Stomach (tissue), 8 donors: ENCODE measurements at regions not wholly inside any gene's neighbourhood (a gene's known extent, or its start where the extent isn't known, plus 50 kb on each side); places are given as distances from the start of the nearest gene placed in this dataset.

Source experiments
- DNase-seq, 2 donors: peaks; one replicate each; pipeline versions ENCODE4 v3.0.0 to v3.0.0-alpha.2; 2013 to 2019
- H3K27ac ChIP-seq, 5 donors: fragments of 200-600 bp in 4 of 5; sonication (generic) in 4 of 5; one replicate each; pipeline ENCODE4 v1.5.1; 2013 to 2019; ENCODE audit warnings: mild to moderate bottlenecking in 1 of 5, moderate library complexity in 1 of 5
- H3K27me3 ChIP-seq, 3 donors: fragments of 200-600 bp; sonication (generic); one replicate each; pipeline ENCODE4 v1.5.1; 2017 to 2019; ENCODE audit warnings: mixed run types in 1 of 3
- H3K36me3 ChIP-seq, 4 donors: fragments of 200-600 bp; sonication (generic); 1 replicate in 3 of 4; 2 replicates in 1 of 4; pipeline ENCODE4 v1.5.1; 2016 to 2019
- H3K4me1 ChIP-seq, 4 donors: fragments of 200-600 bp; sonication (generic); one replicate each; pipeline ENCODE4 v1.5.1; 2016 to 2019
- H3K4me3 ChIP-seq, 4 donors: fragments of 200-600 bp; sonication (generic) in 3 of 4; one replicate each; pipeline ENCODE4 v1.5.1; 2016 to 2019; ENCODE audit warnings: mild to moderate bottlenecking in 1 of 4
- H3K9me3 ChIP-seq, 4 donors: fragments of 200-600 bp; sonication (generic); one replicate each; pipeline ENCODE4 v1.5.1; 2016 to 2019
- EP300 ChIP-seq: sonication (generic); formaldehyde crosslinking; IDR thresholded peaks from one replicate; pipeline ENCODE4 v1.6.1; 2017; ENCODE audit warnings: antibody characterized with exemption
- POLR2A ChIP-seq, 4 donors: fragments of 450-650 bp; IDR thresholded peaks; one replicate each; pipeline ENCODE4 v1.6.1; 2016; ENCODE audit warnings: antibody characterized with exemption in 4 of 4, control low read depth in 2 of 4, mild to moderate bottlenecking in 1 of 4, moderate library complexity in 1 of 4
- POLR2AphosphoS5 ChIP-seq, 3 donors: sonication (generic); formaldehyde crosslinking; IDR thresholded peaks; one replicate each; pipeline ENCODE4 v1.6.1; 2016; ENCODE audit warnings: antibody characterized with exemption in 3 of 3
- WGBS, 5 donors: extraction: QIAGEN DNeasy Blood & Tissue Kit in 3 of 5; methylation state at CpG; one replicate each; pipeline versions ENCODE4 v1.1.5 to v1.1.7; 2013 to 2018; 5-methylcytosine and 5-hydroxymethylcytosine counted together
- intact Hi-C: fragments of 100-400 bp; cut with DNase I; formaldehyde crosslinking; loops from one replicate; pipeline ENCODE4 v1.15.1; 2023; ENCODE audit warnings: low total_unique reads
- TF ChIP-seq, protein P1 (sequence below), 7 experiments: fragments of 450-650 bp in 4 of 7; fragments of 200-600 bp in 3 of 7; sonication (generic) in 3 of 7; IDR thresholded peaks; one replicate each; pipeline ENCODE4 v1.5.1; 2016 to 2019; ENCODE audit warnings: antibody characterized with exemption in 7 of 7, control low read depth in 2 of 7, mild to moderate bottlenecking in 1 of 7
- donor health status: healthy with polysubstance abuse.
- donor health status: Bipolar disorder and iron deficiency.
- donor health status: healthy.

DNA sequence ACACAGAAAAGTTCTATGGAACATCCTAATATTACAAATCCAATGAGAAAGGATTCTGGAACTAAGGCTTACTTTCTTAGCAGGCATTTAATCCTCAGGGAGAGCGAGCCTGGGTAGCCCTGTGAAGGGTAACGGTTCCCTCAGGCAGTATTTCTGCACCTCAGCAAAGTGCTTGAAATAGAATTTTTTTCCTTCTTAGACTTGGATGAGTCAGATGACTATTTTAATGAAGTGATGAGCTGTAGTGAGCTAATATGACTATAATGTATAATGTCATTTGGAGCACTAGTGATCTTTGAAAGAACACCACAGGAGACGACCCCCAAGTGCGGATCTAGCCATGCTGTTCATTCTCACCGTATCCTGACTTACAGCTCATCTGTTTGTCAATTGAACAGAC, 493.0 kb upstream of the FAM241A start:
- H3K9me3 ChIP-seq: no peaks in the 10 kb centered on the region
- TF ChIP-seq EP300 (no peak), POLR2AphosphoS5 (IDR thresholded peaks at IDR 0.05) (no peak), POLR2A (IDR thresholded peaks at IDR 0.05) (no peak)
- TF ChIP-seq, protein P1, sequence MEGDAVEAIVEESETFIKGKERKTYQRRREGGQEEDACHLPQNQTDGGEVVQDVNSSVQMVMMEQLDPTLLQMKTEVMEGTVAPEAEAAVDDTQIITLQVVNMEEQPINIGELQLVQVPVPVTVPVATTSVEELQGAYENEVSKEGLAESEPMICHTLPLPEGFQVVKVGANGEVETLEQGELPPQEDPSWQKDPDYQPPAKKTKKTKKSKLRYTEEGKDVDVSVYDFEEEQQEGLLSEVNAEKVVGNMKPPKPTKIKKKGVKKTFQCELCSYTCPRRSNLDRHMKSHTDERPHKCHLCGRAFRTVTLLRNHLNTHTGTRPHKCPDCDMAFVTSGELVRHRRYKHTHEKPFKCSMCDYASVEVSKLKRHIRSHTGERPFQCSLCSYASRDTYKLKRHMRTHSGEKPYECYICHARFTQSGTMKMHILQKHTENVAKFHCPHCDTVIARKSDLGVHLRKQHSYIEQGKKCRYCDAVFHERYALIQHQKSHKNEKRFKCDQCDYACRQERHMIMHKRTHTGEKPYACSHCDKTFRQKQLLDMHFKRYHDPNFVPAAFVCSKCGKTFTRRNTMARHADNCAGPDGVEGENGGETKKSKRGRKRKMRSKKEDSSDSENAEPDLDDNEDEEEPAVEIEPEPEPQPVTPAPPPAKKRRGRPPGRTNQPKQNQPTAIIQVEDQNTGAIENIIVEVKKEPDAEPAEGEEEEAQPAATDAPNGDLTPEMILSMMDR (IDR thresholded peaks at IDR 0.05): no peak
- H3K27me3 ChIP-seq: no peaks in the 10 kb centered on the region
- no peaks in the 10 kb centered on the region for H3K36me3 ChIP-seq
- intact Hi-C loops: no loop called here
- H3K27ac ChIP-seq: no peak overlapping the region
- H3K4me1 ChIP-seq: no peaks in the 10 kb centered on the region
- H3K4me3 ChIP-seq: no peak overlapping the region
- no peak for DNase-seq
- WGBS, 5 donors: 61 to 82% (median 70%) methylated on average over 5 of the region's 5 CpGs

- DNase-seq: no peak
- Histone ChIP-seq H3K27ac (no peak overlapping the region), H3K9me3 (no peaks in the 10 kb centered on the region), H3K27me3 (no peaks in the 10 kb centered on the region), H3K4me1 (no peaks in the 10 kb centered on the region), H3K36me3 (no peaks in the 10 kb centered on the region), H3K4me3 (no peak overlapping the region)
- intact Hi-C loops: no loop called here
- TF ChIP-seq POLR2AphosphoS5 (IDR thresholded peaks at IDR 0.05): no peak
- no peak for TF ChIP-seq POLR2A (IDR thresholded peaks at IDR 0.05)
- TF ChIP-seq EP300: no peak
- TF ChIP-seq, protein P1 (IDR thresholded peaks at IDR 0.05): no peak
- WGBS, 5 donors: 73 to 81% (median 77%) methylated on average over 2 of the region's 2 CpGs
These were observed 492.3 kb upstream of the FAM241A start for GRCh38 chr4:111652986-111653385.

- no peak overlapping the region for H3K4me3 ChIP-seq
- no peaks in the 10 kb centered on the region for H3K4me1 ChIP-seq
- intact Hi-C loops: no loop called here
- no peak overlapping the region for H3K27ac ChIP-seq
- DNase-seq: no peak
- H3K36me3 ChIP-seq: no peaks in the 10 kb centered on the region
- TF ChIP-seq, protein P1 (IDR thresholded peaks at IDR 0.05): no peak
- no peak for TF ChIP-seq POLR2AphosphoS5 (IDR thresholded peaks at IDR 0.05)
- TF ChIP-seq EP300: no peak
- no peak for TF ChIP-seq POLR2A (IDR thresholded peaks at IDR 0.05)
- no peaks in the 10 kb centered on the region for H3K27me3 ChIP-seq
- H3K9me3 ChIP-seq: no peaks in the 10 kb centered on the region
- 63 to 87% (median 75%) methylated on average over 1 of the region's 1 CpG for WGBS, 5 donors
These were observed 482.8 kb upstream of the FAM241A start for GRCh38 chr4:111662496-111662895.

- Histone ChIP-seq H3K27me3 (no peaks in the 10 kb centered on the region), H3K27ac (no peak overlapping the region)
- 6 to 19% (median 18%) methylated on average over 1 of the region's 1 CpG for WGBS, 5 donors
These were observed 480.8 kb upstream of the FAM241A start for GRCh38 chr4:111664308-111664945.

More at GRCh38 chr4:111664308-111664945, 480.8 kb upstream of the FAM241A start:
- TF ChIP-seq POLR2A (IDR thresholded peaks at IDR 0.05) (no peak), POLR2AphosphoS5 (IDR thresholded peaks at IDR 0.05) (no peak), EP300 (no peak)
- TF ChIP-seq, protein P1 (IDR thresholded peaks at IDR 0.05): no peak
- H3K4me1 ChIP-seq: no peaks in the 10 kb centered on the region
- no peaks in the 10 kb centered on the region for H3K36me3 ChIP-seq
- no peak overlapping the region for H3K4me3 ChIP-seq
- no peak for DNase-seq
- intact Hi-C loops: no loop called here
- H3K9me3 ChIP-seq: no peaks in the 10 kb centered on the region
